ENCODE measurements at regions not wholly inside any gene's neighbourhood (a gene's known extent, or its start where the extent isn't known, plus 50 kb on each side); places are given as distances from the start of the nearest gene placed in this dataset.

DNA sequence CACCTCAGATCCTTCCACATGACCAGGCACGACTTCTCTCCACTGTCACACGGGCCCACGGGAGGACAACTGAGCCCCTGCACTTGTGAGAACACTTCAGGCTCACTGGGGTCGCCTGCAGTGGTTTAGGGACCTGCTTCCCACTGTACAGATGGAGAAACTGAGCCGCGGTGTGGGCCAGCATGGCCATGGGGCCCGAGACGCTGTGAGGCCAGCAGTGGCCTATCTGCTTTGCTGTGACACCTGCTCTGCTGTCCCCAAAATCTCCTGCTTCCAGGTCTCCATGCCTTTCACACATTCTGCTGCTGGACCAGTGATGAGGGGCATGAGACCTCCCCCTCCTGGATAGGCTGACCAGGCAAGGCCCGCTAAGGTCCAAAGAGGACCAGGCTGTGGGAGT is 75.8 kb upstream of the PAX2 start:
- no peaks in the 10 kb centered on the region for H3K36me3 ChIP-seq (ENCODE audit: control insufficient read depth in 1 of 2, insufficient read depth in 2 of 2, low read length in 2 of 2)
- no peak overlapping the region for H3K4me3 ChIP-seq (ENCODE audit: low read depth in 1 of 2, low read length in 2 of 2)
- no peak overlapping the region for H3K27ac ChIP-seq (ENCODE audit: low read length)
- H3K9me3 ChIP-seq (ENCODE audit: control insufficient read depth in 1 of 2, low read length in 2 of 2): no peaks in the 10 kb centered on the region
- H3K4me1 ChIP-seq (ENCODE audit: control insufficient read depth in 1 of 2, insufficient read depth in 2 of 2, low read length in 2 of 2): peaks cover 0 to 9% of the 10 kb centered on the region in 2 donors
- H3K27me3 ChIP-seq (ENCODE audit: low read depth, low read length): peaks cover 51% of the 10 kb centered on the region

DNA sequence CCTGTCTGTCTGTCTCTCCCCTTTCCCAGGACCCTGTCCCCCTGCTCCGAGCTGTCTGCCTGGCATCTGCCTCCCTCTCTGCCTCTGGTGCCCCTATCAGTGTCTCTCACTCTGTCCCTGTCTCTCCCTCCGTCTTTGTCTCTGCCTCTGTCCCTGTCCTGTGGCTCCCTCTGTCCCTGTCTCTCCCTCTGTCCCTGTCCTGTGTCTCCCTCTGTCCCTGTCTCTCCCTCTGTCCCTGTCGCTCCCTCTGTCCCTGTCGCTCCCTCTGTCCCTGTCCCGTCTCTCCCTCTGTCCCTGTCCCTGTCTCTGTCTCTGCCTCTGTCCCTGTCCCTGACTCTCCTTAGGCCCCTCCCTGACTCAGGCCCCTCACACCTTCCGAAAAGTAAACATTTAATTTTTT is 75.0 kb upstream of the PAX2 start:
- H3K4me1 ChIP-seq (ENCODE audit: control insufficient read depth in 1 of 2, insufficient read depth in 2 of 2, low read length in 2 of 2): peaks cover 0 to 9% of the 10 kb centered on the region in 2 donors
- H3K27ac ChIP-seq (ENCODE audit: low read length): no peak overlapping the region
- H3K36me3 ChIP-seq (ENCODE audit: control insufficient read depth in 1 of 2, insufficient read depth in 2 of 2, low read length in 2 of 2): no peaks in the 10 kb centered on the region
- peaks cover 51% of the 10 kb centered on the region for H3K27me3 ChIP-seq (ENCODE audit: low read depth, low read length)
- H3K4me3 ChIP-seq (ENCODE audit: low read depth in 1 of 2, low read length in 2 of 2): no peak overlapping the region
- no peaks in the 10 kb centered on the region for H3K9me3 ChIP-seq (ENCODE audit: control insufficient read depth in 1 of 2, low read length in 2 of 2)

- Histone ChIP-seq H3K27me3 (ENCODE audit: low read depth, low read length) (peaks cover 51% of the 10 kb centered on the region), H3K9me3 (ENCODE audit: control insufficient read depth in 1 of 2, low read length in 2 of 2) (no peaks in the 10 kb centered on the region), H3K36me3 (ENCODE audit: control insufficient read depth in 1 of 2, insufficient read depth in 2 of 2, low read length in 2 of 2) (no peaks in the 10 kb centered on the region), H3K27ac (ENCODE audit: low read length) (no peak overlapping the region), H3K4me1 (ENCODE audit: control insufficient read depth in 1 of 2, insufficient read depth in 2 of 2, low read length in 2 of 2) (peaks cover 0 to 9% of the 10 kb centered on the region in 2 donors), H3K4me3 (ENCODE audit: low read depth in 1 of 2, low read length in 2 of 2) (no peak overlapping the region)
Measured at GRCh38 chr10:100670828-100671479, 74.4 kb upstream of the PAX2 start.

DNA sequence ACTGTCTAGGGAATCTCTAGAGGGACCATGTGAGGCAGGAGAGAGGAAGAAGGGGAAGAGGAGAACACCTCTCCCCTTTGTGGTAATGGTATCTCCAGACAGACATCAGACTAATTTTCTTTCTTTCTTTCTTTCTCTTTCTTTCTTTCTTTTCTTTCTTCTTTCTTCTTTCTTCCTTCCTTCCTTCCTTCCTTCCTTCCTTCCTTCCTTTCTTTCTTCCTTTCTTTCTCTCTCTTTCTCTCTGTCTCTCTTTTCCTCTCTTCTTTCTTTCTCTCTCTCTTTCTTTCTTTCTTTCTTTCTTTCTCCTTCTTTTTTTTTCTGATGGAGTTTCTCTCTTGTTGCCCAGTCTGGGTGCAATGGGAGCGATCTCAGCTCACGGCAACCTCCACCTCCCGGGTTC is 73.2 kb upstream of the PAX2 start:
- no peak overlapping the region for H3K4me3 ChIP-seq (ENCODE audit: low read depth in 1 of 2, low read length in 2 of 2)
- peaks cover 51% of the 10 kb centered on the region for H3K27me3 ChIP-seq (ENCODE audit: low read depth, low read length)

DNA sequence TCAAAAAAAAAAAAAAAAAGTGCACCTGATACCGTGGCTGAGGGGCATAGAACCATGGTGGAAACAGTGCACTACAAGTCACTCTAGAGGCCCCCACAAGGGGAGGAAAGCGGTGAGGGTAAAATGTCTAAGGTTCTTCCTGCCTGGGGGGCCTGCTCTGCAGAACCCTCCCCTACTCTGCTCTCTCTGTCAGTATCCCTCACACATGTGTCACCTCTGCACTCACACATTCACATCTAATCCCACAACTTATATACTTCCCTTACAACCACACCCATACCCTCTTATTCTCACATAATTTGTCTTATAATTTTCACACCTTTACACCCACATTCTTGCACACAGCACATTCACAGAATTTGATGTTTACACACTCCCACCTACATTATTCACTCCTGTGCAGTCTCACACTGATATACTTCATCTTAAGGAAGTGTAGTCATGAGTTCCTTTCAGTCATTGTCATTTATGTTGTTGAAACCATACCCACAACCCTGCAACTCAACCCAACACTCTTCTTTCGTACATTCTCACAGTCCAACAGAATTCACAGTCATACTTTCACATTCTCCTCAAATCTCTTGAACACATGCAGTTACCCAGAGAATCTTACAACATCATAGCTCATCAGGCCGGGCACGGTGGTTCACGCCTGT is 68.0 kb upstream of the PAX2 start:
- Histone ChIP-seq H3K9me3 (ENCODE audit: control insufficient read depth in 1 of 2, low read length in 2 of 2) (no peaks in the 10 kb centered on the region), H3K27ac (ENCODE audit: low read length) (no peak overlapping the region), H3K4me3 (ENCODE audit: low read depth in 1 of 2, low read length in 2 of 2) (no peak overlapping the region), H3K4me1 (ENCODE audit: control insufficient read depth in 1 of 2, insufficient read depth in 2 of 2, low read length in 2 of 2) (peaks cover 0 to 7% of the 10 kb centered on the region in 2 donors), H3K27me3 (ENCODE audit: low read depth, low read length) (peaks cover 24% of the 10 kb centered on the region), H3K36me3 (ENCODE audit: control insufficient read depth in 1 of 2, insufficient read depth in 2 of 2, low read length in 2 of 2) (no peaks in the 10 kb centered on the region)

More for the DNA sequence above, 73.2 kb upstream of the PAX2 start:
- H3K27ac ChIP-seq (ENCODE audit: low read length): no peak overlapping the region
- no peaks in the 10 kb centered on the region for H3K36me3 ChIP-seq (ENCODE audit: control insufficient read depth in 1 of 2, insufficient read depth in 2 of 2, low read length in 2 of 2)
- H3K9me3 ChIP-seq (ENCODE audit: control insufficient read depth in 1 of 2, low read length in 2 of 2): no peaks in the 10 kb centered on the region
- H3K4me1 ChIP-seq (ENCODE audit: control insufficient read depth in 1 of 2, insufficient read depth in 2 of 2, low read length in 2 of 2): peaks cover 0 to 9% of the 10 kb centered on the region in 2 donors

GRCh38 chr10:100679327-100679726 is 66.1 kb upstream of the PAX2 start:
- H3K4me3 ChIP-seq (ENCODE audit: low read depth in 1 of 2, low read length in 2 of 2): no peak overlapping the region
- H3K9me3 ChIP-seq (ENCODE audit: control insufficient read depth in 1 of 2, low read length in 2 of 2): no peaks in the 10 kb centered on the region
- H3K36me3 ChIP-seq (ENCODE audit: control insufficient read depth in 1 of 2, insufficient read depth in 2 of 2, low read length in 2 of 2): no peaks in the 10 kb centered on the region
- no peak overlapping the region for H3K27ac ChIP-seq (ENCODE audit: low read length)
- peaks cover 31% of the 10 kb centered on the region for H3K27me3 ChIP-seq (ENCODE audit: low read depth, low read length)
- H3K4me1 ChIP-seq (ENCODE audit: control insufficient read depth in 1 of 2, insufficient read depth in 2 of 2, low read length in 2 of 2): peaks cover 0 to 7% of the 10 kb centered on the region in 2 donors

GRCh38 chr10:100683004-100683403 is 62.4 kb upstream of the PAX2 start:
- H3K9me3 ChIP-seq (ENCODE audit: control insufficient read depth in 1 of 2, low read length in 2 of 2): no peaks in the 10 kb centered on the region
- no peak overlapping the region for H3K4me3 ChIP-seq (ENCODE audit: low read depth in 1 of 2, low read length in 2 of 2)
- peaks cover 55% of the 10 kb centered on the region for H3K27me3 ChIP-seq (ENCODE audit: low read depth, low read length)
- H3K4me1 ChIP-seq (ENCODE audit: control insufficient read depth in 1 of 2, insufficient read depth in 2 of 2, low read length in 2 of 2): peaks cover 0 to 7% of the 10 kb centered on the region in 2 donors
- no peak overlapping the region for H3K27ac ChIP-seq (ENCODE audit: low read length)
- H3K36me3 ChIP-seq (ENCODE audit: control insufficient read depth in 1 of 2, insufficient read depth in 2 of 2, low read length in 2 of 2): no peaks in the 10 kb centered on the region

DNA sequence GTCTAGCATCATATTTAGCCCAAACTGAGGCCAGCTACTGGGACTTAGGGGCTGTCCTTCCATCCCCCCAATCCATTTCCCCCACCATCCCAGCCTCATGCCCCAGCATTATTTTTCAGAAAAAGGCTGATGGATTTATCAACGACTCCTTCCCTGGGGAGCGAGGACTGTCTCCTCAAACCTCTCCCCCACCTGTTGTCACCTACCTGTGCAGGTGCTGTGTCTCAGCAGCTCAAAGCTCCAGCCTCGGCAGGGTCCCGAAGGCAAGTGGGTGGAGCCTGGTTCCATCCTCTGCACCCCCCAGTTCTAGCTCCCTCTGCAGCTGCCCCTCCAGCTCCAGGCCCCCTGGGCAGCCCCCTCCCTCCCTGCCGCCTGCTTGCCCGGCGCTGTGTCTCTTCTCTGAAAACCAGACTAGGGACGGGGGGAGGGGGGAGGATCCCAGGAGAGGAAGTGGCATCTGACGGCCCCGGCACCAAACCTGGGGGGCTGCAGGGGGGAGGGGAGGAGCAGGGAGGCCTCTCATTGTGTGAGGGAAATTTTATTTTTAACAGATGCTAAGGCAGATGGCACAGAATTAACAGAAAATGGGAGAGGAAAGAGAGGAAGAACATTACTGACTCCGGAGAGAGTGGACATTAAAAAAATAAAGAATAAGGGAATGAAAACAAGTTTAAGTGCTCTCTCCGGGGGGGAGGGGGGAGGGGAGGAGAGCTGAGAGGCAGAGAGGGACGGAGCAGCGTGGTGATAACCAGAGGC is 61.7 kb upstream of the PAX2 start:
- Histone ChIP-seq H3K9me3 (ENCODE audit: control insufficient read depth in 1 of 2, low read length in 2 of 2) (no peaks in the 10 kb centered on the region), H3K27me3 (ENCODE audit: low read depth, low read length) (peaks cover 58% of the 10 kb centered on the region), H3K4me3 (ENCODE audit: low read depth in 1 of 2, low read length in 2 of 2) (no peak overlapping the region), H3K4me1 (ENCODE audit: control insufficient read depth in 1 of 2, insufficient read depth in 2 of 2, low read length in 2 of 2) (peaks cover 0 to 7% of the 10 kb centered on the region in 2 donors), H3K27ac (ENCODE audit: low read length) (no peak overlapping the region), H3K36me3 (ENCODE audit: control insufficient read depth in 1 of 2, insufficient read depth in 2 of 2, low read length in 2 of 2) (no peaks in the 10 kb centered on the region)

- peaks cover 0 to 7% of the 10 kb centered on the region in 2 donors for H3K4me1 ChIP-seq (ENCODE audit: control insufficient read depth in 1 of 2, insufficient read depth in 2 of 2, low read length in 2 of 2)
- H3K27ac ChIP-seq (ENCODE audit: low read length): no peak overlapping the region
- H3K27me3 ChIP-seq (ENCODE audit: low read depth, low read length): peaks cover 66% of the 10 kb centered on the region
- H3K36me3 ChIP-seq (ENCODE audit: control insufficient read depth in 1 of 2, insufficient read depth in 2 of 2, low read length in 2 of 2): no peaks in the 10 kb centered on the region
- no peak overlapping the region for H3K4me3 ChIP-seq (ENCODE audit: low read depth in 1 of 2, low read length in 2 of 2)
- H3K9me3 ChIP-seq (ENCODE audit: control insufficient read depth in 1 of 2, low read length in 2 of 2): no peaks in the 10 kb centered on the region
Measured at GRCh38 chr10:100684688-100685235, 60.6 kb upstream of the PAX2 start.

- Histone ChIP-seq H3K4me3 (ENCODE audit: low read depth in 1 of 2, low read length in 2 of 2) (no peak overlapping the region), H3K4me1 (ENCODE audit: control insufficient read depth in 1 of 2, insufficient read depth in 2 of 2, low read length in 2 of 2) (peaks cover 0 to 7% of the 10 kb centered on the region in 2 donors), H3K27ac (ENCODE audit: low read length) (no peak overlapping the region), H3K27me3 (ENCODE audit: low read depth, low read length) (peaks cover 69% of the 10 kb centered on the region), H3K36me3 (ENCODE audit: control insufficient read depth in 1 of 2, insufficient read depth in 2 of 2, low read length in 2 of 2) (no peaks in the 10 kb centered on the region), H3K9me3 (ENCODE audit: control insufficient read depth in 1 of 2, low read length in 2 of 2) (no peaks in the 10 kb centered on the region)
Measured at GRCh38 chr10:100685331-100685730, 60.1 kb upstream of the PAX2 start.

Measured in muscle layer of duodenum (tissue), 2 donors.